Spleen (tissue), 11 donors: ENCODE measurements at regions not wholly inside any gene's neighbourhood (a gene's known extent, or its start where the extent isn't known, plus 50 kb on each side); places are given as distances from the start of the nearest gene placed in this dataset.
A peak's percentile ranks its signal among the peaks of the same experiment; 100 is the strongest.

Experiments
- DNase-seq: peaks from one replicate; pipeline ENCODE4 v3.0.0-alpha.2; 2020
- H3K27ac ChIP-seq, 8 donors: fragments of 200-600 bp; sonication (generic) in 7 of 8; 1 replicate in 4 of 8; 2 replicates in 4 of 8; pipeline versions ENCODE4 v1.5.0 to v1.8.0; 2016 to 2021; ENCODE audit warnings: inconsistent platforms in 4 of 8, mild to moderate bottlenecking in 4 of 8, moderate library complexity in 1 of 8
- H3K27me3 ChIP-seq, 7 donors: fragments of 200-600 bp; sonication (generic) in 6 of 7; replicated peaks in 1 of 7; 1 replicate in 4 of 7; 2 replicates in 3 of 7; pipeline versions ENCODE4 v1.5.0 to v1.8.0; 2016 to 2021; ENCODE audit warnings: inconsistent platforms in 3 of 7, mild to moderate bottlenecking in 1 of 7
- H3K36me3 ChIP-seq, 6 donors: fragments of 200-600 bp; sonication (generic) in 5 of 6; 1 replicate in 4 of 6; 2 replicates in 2 of 6; pipeline versions ENCODE4 v1.5.0 to v1.8.0; 2016 to 2021; ENCODE audit warnings: inconsistent platforms in 2 of 6
- H3K4me1 ChIP-seq, 6 donors: fragments of 200-600 bp; sonication (generic) in 5 of 6; 1 replicate in 3 of 6; 2 replicates in 3 of 6; pipeline versions ENCODE4 v1.5.0 to v1.8.0; 2016 to 2021; ENCODE audit warnings: inconsistent platforms in 3 of 6
- H3K4me3 ChIP-seq, 8 donors: fragments of 200-600 bp; sonication (generic) in 7 of 8; 1 replicate in 4 of 8; 2 replicates in 4 of 8; pipeline versions ENCODE4 v1.5.0 to v1.8.0; 2016 to 2021; ENCODE audit warnings: inconsistent platforms in 4 of 8, mild to moderate bottlenecking in 4 of 8, moderate library complexity in 2 of 8
- H3K9me3 ChIP-seq, 8 donors: fragments of 200-600 bp; sonication (generic) in 7 of 8; 1 replicate in 4 of 8; 2 replicates in 4 of 8; pipeline versions ENCODE4 v1.5.0 to v1.8.0; 2016 to 2021; ENCODE audit warnings: inconsistent platforms in 4 of 8
- CTCF ChIP-seq, 11 experiments: fragments of 200-600 bp in 7 of 11; fragments of 450-650 bp in 4 of 11; sonication (generic) in 4 of 11; IDR thresholded peaks in 8 of 11; conservative IDR thresholded peaks in 3 of 11; 1 replicate in 7 of 11; 2 replicates in 4 of 11; pipeline versions ENCODE4 v1.4.0 to v1.8.0; 2016 to 2021; ENCODE audit warnings: antibody characterized with exemption in 11 of 11, inconsistent platforms in 4 of 11, mild to moderate bottlenecking in 1 of 11
- POLR2A ChIP-seq, 3 donors: fragments of 450-650 bp; IDR thresholded peaks; one replicate each; pipeline ENCODE4 v1.5.1; 2017; ENCODE audit warnings: antibody characterized with exemption in 3 of 3, mild to moderate bottlenecking in 1 of 3
- POLR2AphosphoS5 ChIP-seq, 3 donors: sonication (generic); formaldehyde crosslinking; IDR thresholded peaks; one replicate each; pipeline ENCODE4 v1.5.1; 2017; ENCODE audit warnings: antibody characterized with exemption in 3 of 3
- WGBS, 5 donors: extraction: QIAGEN DNeasy Blood & Tissue Kit in 3 of 5; methylation state at CpG; one replicate each; pipeline versions ENCODE4 v1.1.5 to v1.1.7; 2013 to 2018; 5-methylcytosine and 5-hydroxymethylcytosine counted together
- intact Hi-C: fragments of 100-400 bp; cut with DNase I; formaldehyde crosslinking; loops from one replicate; pipeline ENCODE4 v1.15.0; 2023; ENCODE audit warnings: low total_unique reads
- donor health status: healthy with polysubstance abuse.
- donor health status: DM: no; HTN: no; CAD: no; lungs with moderate emphysema.
- donor health status: DM: no; HTN: no; CAD: no.
- donor health status: Bipolar disorder and iron deficiency.
- donor health status: healthy.
- donor health status: DM: no; HTN: no; CAD: no.
- donor health status: DM: yes; HTN: yes; CAD: no.

GRCh38 chr7:18278316-18278715 lies 217.2 kb upstream of the HDAC9 start:
- H3K9me3 ChIP-seq = peaks cover 0 to 7% (median 0%) of the 10 kb centered on the region in 8 donors
- H3K27me3 ChIP-seq = no peaks in the 10 kb centered on the region
- no peaks in the 10 kb centered on the region for H3K4me1 ChIP-seq
- H3K36me3 ChIP-seq = no peaks in the 10 kb centered on the region
- intact Hi-C loops = no loop called here
- WGBS, 5 donors = 79 to 88% (median 83%) methylated on average over 1 of the region's 1 CpG
- H3K4me3 ChIP-seq = no peak overlapping the region
- DNase-seq = no peak
- TF ChIP-seq CTCF (IDR thresholded peaks at IDR 0.05 in 8 of 11, conservative IDR thresholded peaks at IDR 0.05 in 3 of 11) = no peak
- TF ChIP-seq POLR2A (IDR thresholded peaks at IDR 0.05) = no peak
- TF ChIP-seq POLR2AphosphoS5 (IDR thresholded peaks at IDR 0.05) = no peak
- H3K27ac ChIP-seq = no peak overlapping the region

- Histone ChIP-seq H3K9me3 (peaks cover 0 to 11% (median 0%) of the 10 kb centered on the region in 8 donors), H3K27ac (no peak overlapping the region), H3K4me1 (no peaks in the 10 kb centered on the region), H3K4me3 (no peak overlapping the region), H3K36me3 (no peaks in the 10 kb centered on the region), H3K27me3 (no peaks in the 10 kb centered on the region)
- intact Hi-C loops = no loop called here
- no peak for DNase-seq
- 0% methylated on average over 1 of the region's 1 CpG for WGBS, 5 donors
- no peak for TF ChIP-seq CTCF (IDR thresholded peaks at IDR 0.05 in 8 of 11, conservative IDR thresholded peaks at IDR 0.05 in 3 of 11)
- TF ChIP-seq POLR2A (IDR thresholded peaks at IDR 0.05) = no peak
- TF ChIP-seq POLR2AphosphoS5 (IDR thresholded peaks at IDR 0.05) = no peak
These were observed 212.5 kb upstream of the HDAC9 start for GRCh38 chr7:18283045-18283444.

- peaks cover 8 to 44% (median 36%) of the 10 kb centered on the region in 6 donors for H3K4me1 ChIP-seq
- no peak overlapping the region for H3K4me3 ChIP-seq
- no peaks in the 10 kb centered on the region for H3K36me3 ChIP-seq
- TF ChIP-seq POLR2A (IDR thresholded peaks at IDR 0.05) (no peak), POLR2AphosphoS5 (IDR thresholded peaks at IDR 0.05) (no peak), CTCF (IDR thresholded peaks at IDR 0.05 in 8 of 11, conservative IDR thresholded peaks at IDR 0.05 in 3 of 11) (no peak)
- H3K27me3 ChIP-seq = no peaks in the 10 kb centered on the region
- H3K9me3 ChIP-seq = peaks cover 0 to 11% (median 0%) of the 10 kb centered on the region in 8 donors
- intact Hi-C loops = no loop called here
- 91 to 100% (median 97%) methylated on average over 2 of the region's 2 CpGs for WGBS, 5 donors
- no peak overlapping the region for H3K27ac ChIP-seq
- no peak for DNase-seq
These were observed 208.1 kb upstream of the HDAC9 start for GRCh38 chr7:18287482-18287881.

GRCh38 chr7:18288322-18289037 lies 207.1 kb upstream of the HDAC9 start:
- no peaks in the 10 kb centered on the region for H3K36me3 ChIP-seq
- no peak for TF ChIP-seq POLR2AphosphoS5 (IDR thresholded peaks at IDR 0.05)
- no peak for TF ChIP-seq CTCF (IDR thresholded peaks at IDR 0.05 in 8 of 11, conservative IDR thresholded peaks at IDR 0.05 in 3 of 11)
- no peak for TF ChIP-seq POLR2A (IDR thresholded peaks at IDR 0.05)
- WGBS, 5 donors = 85 to 92% (median 87%) methylated on average over 3 of the region's 3 CpGs

More at GRCh38 chr7:18288322-18289037, 207.1 kb upstream of the HDAC9 start:
- no peak overlapping the region for H3K4me3 ChIP-seq
- H3K9me3 ChIP-seq = peaks cover 0 to 2% (median 0%) of the 10 kb centered on the region in 8 donors
- H3K27me3 ChIP-seq = no peaks in the 10 kb centered on the region
- intact Hi-C loops = no loop called here
- H3K27ac ChIP-seq = peak overlapping the region in 4 of 8 donors; percentile 65 to 81 (median 72)
- DNase-seq = no peak
- peaks cover 8 to 54% (median 45%) of the 10 kb centered on the region in 6 donors for H3K4me1 ChIP-seq
